NB4 (cell line): ENCODE measurements at regions not wholly inside any gene's neighbourhood (a gene's known extent, or its start where the extent isn't known, plus 50 kb on each side); places are given as distances from the start of the nearest gene placed in this dataset.

Experiments used
- DNase-seq: peaks from one replicate; pipeline ENCODE4 v3.0.0; 2010; ENCODE audit warnings: low read depth
- H3K4me3 ChIP-seq: one replicate; pipeline ENCODE4 v1.5.1; 2011; ENCODE audit warnings: mild to moderate bottlenecking, low read depth, low read length, moderate library complexity
- MAX ChIP-seq: IDR thresholded peaks from 2 replicates; pipeline ENCODE4 v1.6.1; 2011; ENCODE audit warnings: low read depth, low read length
- MYC ChIP-seq: IDR thresholded peaks from 2 replicates; pipeline ENCODE4 v1.6.1; 2011; ENCODE audit warnings: low read depth, low read length
- POLR2A ChIP-seq: IDR thresholded peaks from 2 replicates; pipeline ENCODE4 v1.6.1; 2011; ENCODE audit warnings: mild to moderate bottlenecking; ENCODE audit not compliant: insufficient read length; ENCODE audit errors: extremely low read depth
- TF ChIP-seq, protein P1 (sequence below): IDR thresholded peaks from one replicate; pipeline ENCODE4 v1.5.1; 2012; ENCODE audit warnings: low read depth, low read length

GRCh38 chr5:75928992-75929391 lies 154.2 kb upstream of the SV2C start:
- no peak overlapping the region for H3K4me3 ChIP-seq
- no peak for DNase-seq
- TF ChIP-seq, protein P1, sequence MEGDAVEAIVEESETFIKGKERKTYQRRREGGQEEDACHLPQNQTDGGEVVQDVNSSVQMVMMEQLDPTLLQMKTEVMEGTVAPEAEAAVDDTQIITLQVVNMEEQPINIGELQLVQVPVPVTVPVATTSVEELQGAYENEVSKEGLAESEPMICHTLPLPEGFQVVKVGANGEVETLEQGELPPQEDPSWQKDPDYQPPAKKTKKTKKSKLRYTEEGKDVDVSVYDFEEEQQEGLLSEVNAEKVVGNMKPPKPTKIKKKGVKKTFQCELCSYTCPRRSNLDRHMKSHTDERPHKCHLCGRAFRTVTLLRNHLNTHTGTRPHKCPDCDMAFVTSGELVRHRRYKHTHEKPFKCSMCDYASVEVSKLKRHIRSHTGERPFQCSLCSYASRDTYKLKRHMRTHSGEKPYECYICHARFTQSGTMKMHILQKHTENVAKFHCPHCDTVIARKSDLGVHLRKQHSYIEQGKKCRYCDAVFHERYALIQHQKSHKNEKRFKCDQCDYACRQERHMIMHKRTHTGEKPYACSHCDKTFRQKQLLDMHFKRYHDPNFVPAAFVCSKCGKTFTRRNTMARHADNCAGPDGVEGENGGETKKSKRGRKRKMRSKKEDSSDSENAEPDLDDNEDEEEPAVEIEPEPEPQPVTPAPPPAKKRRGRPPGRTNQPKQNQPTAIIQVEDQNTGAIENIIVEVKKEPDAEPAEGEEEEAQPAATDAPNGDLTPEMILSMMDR, result no peak
- TF ChIP-seq MYC (no peak), MAX (no peak), POLR2A (no peak)

DNA sequence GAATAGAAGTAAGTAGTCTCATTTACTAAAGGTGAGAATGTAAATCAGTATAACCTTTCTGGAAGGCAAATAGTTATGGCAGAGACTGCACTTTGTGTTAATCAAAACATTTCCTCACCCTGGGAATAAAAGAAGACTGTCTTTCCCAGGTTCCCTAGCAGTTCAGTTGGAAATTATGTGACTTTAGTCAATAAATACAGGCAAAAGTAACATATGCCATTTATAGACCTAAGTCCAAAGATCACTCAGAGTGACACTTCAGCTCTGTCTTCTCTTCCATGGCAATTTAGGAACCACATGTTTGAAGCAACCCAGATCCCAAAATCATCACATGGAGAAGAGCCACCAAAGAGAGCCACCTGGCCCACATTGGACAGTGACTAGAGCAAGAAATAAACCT lies 160.7 kb upstream of the SV2C start:
- TF ChIP-seq MAX (no peak), POLR2A (no peak), MYC (no peak)
- TF ChIP-seq, protein P1, result no peak
- no peak for DNase-seq
- H3K4me3 ChIP-seq, result no peak overlapping the region

DNA sequence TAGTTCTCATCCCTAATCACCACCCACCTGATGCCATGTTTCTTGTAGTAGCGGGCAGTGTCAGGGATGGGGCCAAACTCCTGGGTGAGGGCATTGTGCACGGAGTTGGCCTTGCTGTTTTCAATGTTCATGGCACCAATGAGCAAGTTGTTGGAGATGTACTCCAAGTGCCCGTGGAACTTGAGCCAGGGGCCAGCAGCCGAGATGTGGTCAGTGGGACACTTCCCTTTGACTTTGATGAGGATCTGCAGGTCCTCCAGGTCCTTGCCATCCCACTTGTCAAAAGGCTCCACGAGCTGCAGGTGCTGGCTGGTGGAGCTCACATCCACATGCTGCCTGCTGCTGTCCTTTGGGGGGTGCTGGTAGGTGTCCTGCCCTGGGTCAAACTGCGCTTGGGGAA lies 162.2 kb upstream of the SV2C start:
- DNase-seq, result no peak
- H3K4me3 ChIP-seq, result no peak overlapping the region
- TF ChIP-seq POLR2A (no peak), MAX (no peak), MYC (no peak)
- TF ChIP-seq, protein P1, result no peak

- DNase-seq, result no peak
- H3K4me3 ChIP-seq, result no peak overlapping the region
- TF ChIP-seq POLR2A (no peak), MYC (no peak), MAX (no peak)
- TF ChIP-seq, protein P1, result no peak
Observed at GRCh38 chr5:75916144-75916543, 167.0 kb upstream of the SV2C start.

DNA sequence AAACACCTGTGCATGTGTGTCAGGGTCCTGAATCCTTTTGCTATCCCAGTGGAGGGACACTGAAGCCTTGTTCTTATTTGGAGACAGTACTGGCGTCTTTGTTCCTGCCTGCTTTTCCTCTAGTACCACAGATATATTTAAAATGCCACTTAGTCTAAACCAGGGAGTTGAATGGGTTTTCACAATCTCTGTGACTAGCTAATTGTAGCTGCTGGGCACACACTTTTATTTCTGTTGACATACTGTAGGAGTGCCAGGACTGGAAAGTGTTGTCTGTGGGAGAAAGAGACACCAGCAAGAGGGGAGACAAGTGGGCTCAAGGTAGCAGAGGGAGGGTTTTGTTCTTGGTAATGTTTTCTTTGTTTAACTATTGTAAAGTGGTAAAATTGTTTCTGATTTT lies 174.0 kb upstream of the SV2C start:
- DNase-seq, result no peak
- TF ChIP-seq, protein P1, result no peak
- no peak for TF ChIP-seq MYC
- no peak for TF ChIP-seq MAX
- TF ChIP-seq POLR2A, result no peak
- no peak overlapping the region for H3K4me3 ChIP-seq

DNA sequence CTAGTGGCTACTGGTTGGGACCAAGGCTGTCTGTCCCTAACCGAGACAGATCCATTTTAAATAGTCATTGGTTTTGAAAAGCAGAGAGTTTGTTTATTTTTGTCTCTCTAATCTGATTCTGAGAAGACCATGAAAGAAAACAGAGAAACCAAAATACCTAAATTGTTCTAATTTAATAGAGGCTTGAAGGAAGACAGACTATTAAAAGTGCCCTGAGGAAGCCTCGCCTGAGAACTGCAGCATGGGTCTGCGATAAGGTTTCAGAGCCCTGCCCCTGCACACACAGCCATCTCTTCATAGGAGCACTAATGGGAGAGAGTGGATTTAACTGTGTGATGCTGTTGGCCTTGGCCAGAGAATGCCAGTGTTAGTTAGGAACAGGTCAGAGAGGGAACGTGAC lies 175.5 kb upstream of the SV2C start:
- TF ChIP-seq MYC (no peak), POLR2A (no peak), MAX (no peak)
- TF ChIP-seq, protein P1, result no peak
- no peak overlapping the region for H3K4me3 ChIP-seq
- DNase-seq, result no peak
